ENCODE measurements at regions not wholly inside any gene's neighbourhood (a gene's known extent, or its start where the extent isn't known, plus 50 kb on each side); places are given as distances from the start of the nearest gene placed in this dataset.

DNA sequence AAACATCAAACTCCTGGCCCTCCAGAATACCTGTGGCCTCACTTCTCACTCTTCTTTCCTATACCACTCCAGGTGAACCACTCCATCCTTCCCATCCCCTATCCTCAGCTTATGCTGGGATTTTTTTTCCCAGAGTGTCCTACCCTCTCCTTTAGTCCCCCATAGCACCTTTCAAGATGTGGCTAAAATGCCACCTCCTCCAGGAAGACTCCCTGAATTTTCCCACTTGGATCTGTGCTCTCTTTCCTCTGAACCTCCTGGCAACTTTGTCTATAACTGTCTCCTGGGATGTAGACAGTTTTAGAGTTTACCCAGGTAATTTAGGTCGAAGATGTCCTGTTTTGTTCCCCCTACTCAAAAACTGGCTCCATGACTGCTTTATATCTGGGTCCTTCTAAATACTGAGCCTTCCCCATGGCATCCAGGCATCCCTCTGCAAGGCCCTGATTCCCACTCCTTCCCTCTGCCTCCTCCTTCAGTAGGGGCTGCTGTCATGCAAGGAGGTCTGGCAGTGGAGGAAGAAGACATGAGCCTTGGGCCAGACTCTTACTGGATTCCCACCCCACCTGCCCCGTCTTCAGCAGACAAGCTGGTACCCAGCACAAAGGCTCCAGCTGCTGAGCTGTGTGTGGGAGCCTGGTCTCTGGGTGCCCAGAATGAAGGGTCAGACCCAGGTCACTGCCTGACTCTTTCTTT is 161.5 kb downstream of the SMAD6 start:
- no peak for TF ChIP-seq EZH2phosphoT487 (IDR thresholded peaks at IDR 0.05; ENCODE audit: low read length)
- no peak for TF ChIP-seq EZH2 (optimal IDR thresholded peaks at IDR 0.05; ENCODE audit: low read depth, low read length)
- Histone ChIP-seq H4K20me1 (ENCODE audit: insufficient read depth, low read length) (no peaks in the 10 kb centered on the region), H3K4me2 (ENCODE audit: low read depth, low read length) (no peak overlapping the region), H3K36me3 (replicated peaks; ENCODE audit: insufficient read depth, low read length) (no peaks in the 10 kb centered on the region), H3K27me3 (replicated peaks; ENCODE audit: insufficient read depth, low read length) (no peaks in the 10 kb centered on the region), H3K4me1 (ENCODE audit: low read length) (no peaks in the 10 kb centered on the region), H3K79me2 (ENCODE audit: low read length) (no peaks in the 10 kb centered on the region), H2AFZ (ENCODE audit: low read length) (no peak overlapping the region), H3K9me3 (replicated peaks; ENCODE audit: insufficient read depth, low read length) (no peaks in the 10 kb centered on the region), H3F3A (ENCODE audit: insufficient read depth, low read length) (no peaks in the 10 kb centered on the region), H3K27ac (ENCODE audit: low read length) (no peak overlapping the region), H3K9ac (ENCODE audit: low read length) (no peak overlapping the region), H3K9me2 (replicated peaks; ENCODE audit: insufficient read depth, low read length) (no peaks in the 10 kb centered on the region), H3K4me3 (ENCODE audit: low read length) (no peak overlapping the region)
- no peak for DNase-seq

DNA sequence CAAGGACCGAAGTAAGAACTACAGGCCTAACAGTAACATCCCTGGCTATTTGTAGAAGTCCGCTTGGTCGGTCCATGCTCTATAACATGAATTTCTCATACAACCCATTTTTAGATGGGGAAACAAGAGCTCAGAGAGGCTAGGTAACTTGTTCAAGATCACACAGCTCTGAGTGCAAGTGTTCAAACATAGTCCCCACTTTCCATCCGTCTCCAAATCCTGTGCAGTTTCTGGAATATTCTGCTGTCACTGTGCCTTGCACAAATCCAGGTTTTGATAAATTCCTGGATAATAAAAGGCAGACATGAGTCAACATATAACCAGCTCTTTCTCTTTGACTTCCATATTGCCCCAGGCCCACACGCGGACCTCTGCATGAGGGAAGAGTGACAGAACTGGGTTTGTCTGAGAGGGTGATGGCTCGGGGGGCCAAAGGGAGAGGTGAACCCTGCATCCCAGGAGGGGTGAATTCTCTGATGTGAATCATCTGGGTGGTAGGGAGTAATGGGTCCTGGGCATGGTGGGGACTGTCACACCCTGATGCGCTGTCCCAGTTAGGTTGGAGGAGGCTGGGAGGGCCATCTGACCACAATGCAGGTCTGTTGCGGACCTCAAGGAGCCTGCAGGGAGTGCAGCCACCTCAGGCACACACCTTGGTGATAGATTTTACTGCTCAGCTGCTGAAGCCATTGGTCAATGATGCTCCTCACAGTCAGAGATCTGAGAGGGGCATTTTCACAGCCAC is 162.2 kb downstream of the SMAD6 start:
- Histone ChIP-seq H3K36me3 (replicated peaks; ENCODE audit: insufficient read depth, low read length) (no peaks in the 10 kb centered on the region), H4K20me1 (ENCODE audit: insufficient read depth, low read length) (no peaks in the 10 kb centered on the region), H3K4me2 (ENCODE audit: low read depth, low read length) (no peak overlapping the region), H3K9ac (ENCODE audit: low read length) (no peak overlapping the region), H3K4me1 (ENCODE audit: low read length) (no peaks in the 10 kb centered on the region), H3K27me3 (replicated peaks; ENCODE audit: insufficient read depth, low read length) (no peaks in the 10 kb centered on the region), H3K9me2 (replicated peaks; ENCODE audit: insufficient read depth, low read length) (no peaks in the 10 kb centered on the region), H3K79me2 (ENCODE audit: low read length) (no peaks in the 10 kb centered on the region), H3K4me3 (ENCODE audit: low read length) (no peak overlapping the region), H3K9me3 (replicated peaks; ENCODE audit: insufficient read depth, low read length) (no peaks in the 10 kb centered on the region), H3F3A (ENCODE audit: insufficient read depth, low read length) (no peaks in the 10 kb centered on the region), H2AFZ (ENCODE audit: low read length) (no peak overlapping the region), H3K27ac (ENCODE audit: low read length) (no peak overlapping the region)
- TF ChIP-seq, protein P1, sequence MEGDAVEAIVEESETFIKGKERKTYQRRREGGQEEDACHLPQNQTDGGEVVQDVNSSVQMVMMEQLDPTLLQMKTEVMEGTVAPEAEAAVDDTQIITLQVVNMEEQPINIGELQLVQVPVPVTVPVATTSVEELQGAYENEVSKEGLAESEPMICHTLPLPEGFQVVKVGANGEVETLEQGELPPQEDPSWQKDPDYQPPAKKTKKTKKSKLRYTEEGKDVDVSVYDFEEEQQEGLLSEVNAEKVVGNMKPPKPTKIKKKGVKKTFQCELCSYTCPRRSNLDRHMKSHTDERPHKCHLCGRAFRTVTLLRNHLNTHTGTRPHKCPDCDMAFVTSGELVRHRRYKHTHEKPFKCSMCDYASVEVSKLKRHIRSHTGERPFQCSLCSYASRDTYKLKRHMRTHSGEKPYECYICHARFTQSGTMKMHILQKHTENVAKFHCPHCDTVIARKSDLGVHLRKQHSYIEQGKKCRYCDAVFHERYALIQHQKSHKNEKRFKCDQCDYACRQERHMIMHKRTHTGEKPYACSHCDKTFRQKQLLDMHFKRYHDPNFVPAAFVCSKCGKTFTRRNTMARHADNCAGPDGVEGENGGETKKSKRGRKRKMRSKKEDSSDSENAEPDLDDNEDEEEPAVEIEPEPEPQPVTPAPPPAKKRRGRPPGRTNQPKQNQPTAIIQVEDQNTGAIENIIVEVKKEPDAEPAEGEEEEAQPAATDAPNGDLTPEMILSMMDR (IDR thresholded peaks at IDR 0.05; ENCODE audit: low read length): no peak
- no peak for TF ChIP-seq EZH2phosphoT487 (IDR thresholded peaks at IDR 0.05; ENCODE audit: low read length)
- no peak for TF ChIP-seq EZH2 (optimal IDR thresholded peaks at IDR 0.05; ENCODE audit: low read depth, low read length)
- DNase-seq: no peak

DNA sequence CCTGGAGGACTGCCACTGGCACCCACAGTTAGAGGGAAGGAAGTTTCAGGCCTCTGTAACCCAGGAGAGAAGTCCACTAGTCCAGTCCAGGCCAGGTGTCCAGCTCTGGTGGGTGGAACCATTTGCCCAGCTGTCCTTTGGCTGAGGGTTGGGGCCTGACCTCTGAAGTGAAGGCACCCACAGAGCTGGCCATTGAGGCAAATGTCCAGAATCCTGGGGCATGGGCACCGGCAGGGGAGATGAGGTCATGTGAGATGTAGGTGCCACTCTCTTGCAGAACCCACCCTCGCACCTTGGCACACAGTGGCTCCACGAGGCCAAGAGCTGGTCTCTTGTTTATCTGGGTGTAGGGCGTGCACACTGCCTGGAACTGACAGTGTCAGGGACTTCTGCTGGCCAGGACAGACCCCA is 162.8 kb downstream of the SMAD6 start:
- no peaks in the 10 kb centered on the region for H4K20me1 ChIP-seq (ENCODE audit: insufficient read depth, low read length)

More for the DNA sequence above, 162.8 kb downstream of the SMAD6 start:
- no peak overlapping the region for H3K4me3 ChIP-seq (ENCODE audit: low read length)
- TF ChIP-seq, protein P1 (IDR thresholded peaks at IDR 0.05; ENCODE audit: low read length): no peak
- DNase-seq: no peak
- no peak overlapping the region for H3K27ac ChIP-seq (ENCODE audit: low read length)
- H3K9ac ChIP-seq (ENCODE audit: low read length): no peak overlapping the region
- no peaks in the 10 kb centered on the region for H3K27me3 ChIP-seq (replicated peaks; ENCODE audit: insufficient read depth, low read length)
- H3F3A ChIP-seq (ENCODE audit: insufficient read depth, low read length): no peaks in the 10 kb centered on the region
- no peak overlapping the region for H3K4me2 ChIP-seq (ENCODE audit: low read depth, low read length)
- H3K4me1 ChIP-seq (ENCODE audit: low read length): no peaks in the 10 kb centered on the region
- H3K9me3 ChIP-seq (replicated peaks; ENCODE audit: insufficient read depth, low read length): no peaks in the 10 kb centered on the region
- no peaks in the 10 kb centered on the region for H3K36me3 ChIP-seq (replicated peaks; ENCODE audit: insufficient read depth, low read length)
- H3K9me2 ChIP-seq (replicated peaks; ENCODE audit: insufficient read depth, low read length): no peaks in the 10 kb centered on the region
- no peak overlapping the region for H2AFZ ChIP-seq (ENCODE audit: low read length)
- no peaks in the 10 kb centered on the region for H3K79me2 ChIP-seq (ENCODE audit: low read length)

Data from MM.1S (cell line).